ENCODE measurements at regions not wholly inside any gene's neighbourhood (a gene's known extent, or its start where the extent isn't known, plus 50 kb on each side); places are given as distances from the start of the nearest gene placed in this dataset.

- TF ChIP-seq CTCF (IDR thresholded peaks at IDR 0.05; ENCODE audit: insufficient read depth, low read length, poor library complexity, severe bottlenecking), result no peak
- TF ChIP-seq EZH2phosphoT487 (conservative IDR thresholded peaks at IDR 0.05; ENCODE audit: low read length), result no peak
Measured at GRCh38 chr12:47602325-47602724, 103.5 kb downstream of the RPAP3 start.
